IPS DF 6.9 (cell line): ENCODE measurements at regions not wholly inside any gene's neighbourhood (a gene's known extent, or its start where the extent isn't known, plus 50 kb on each side); places are given as distances from the start of the nearest gene placed in this dataset.
"Not testable (repeated sequence)": the region's sequence is repeated elsewhere in the genome, so short reads cannot be mapped to it uniquely, and the experiment has no call there.

ENCODE experiments used
- DNase-seq: peaks from one replicate; pipeline ENCODE4 v3.0.0-alpha.2; 2013; ENCODE audit warnings: low read depth, low spot score
- H3K27ac ChIP-seq: one replicate; pipeline ENCODE4 v1.5.1; 2013; ENCODE audit warnings: low read length, control low read depth
- H3K27me3 ChIP-seq: 2 replicates; pipeline ENCODE4 v1.6.1; 2013; ENCODE audit warnings: mild to moderate bottlenecking, low read length; ENCODE audit not compliant: control insufficient read depth, insufficient read depth
- H3K36me3 ChIP-seq: 2 replicates; pipeline ENCODE4 v1.6.1; 2013; ENCODE audit warnings: low read length; ENCODE audit not compliant: control insufficient read depth, insufficient read depth
- H3K4me1 ChIP-seq: 2 replicates; pipeline ENCODE4 v1.6.1; 2013; ENCODE audit warnings: low read length; ENCODE audit not compliant: control insufficient read depth, insufficient read depth
- H3K4me3 ChIP-seq: 2 replicates; pipeline ENCODE4 v1.5.1; 2013; ENCODE audit warnings: mild to moderate bottlenecking, low read length
- H3K9me3 ChIP-seq: 2 replicates; pipeline ENCODE4 v1.6.1; 2013; ENCODE audit warnings: low read length, inconsistent platforms; ENCODE audit not compliant: control insufficient read depth, insufficient read depth
- WGBS: extraction: QIAGEN DNeasy Blood & Tissue Kit; methylation state at CpG from one replicate; pipeline ENCODE4 v1.1.7; 2013; ENCODE audit warnings: mixed read lengths, missing lambda C conversion rate; ENCODE audit not compliant: insufficient read length, insufficient coverage; 5-methylcytosine and 5-hydroxymethylcytosine counted together

- Histone ChIP-seq H3K9me3 (no peaks in the 10 kb centered on the region), H3K27me3 (no peaks in the 10 kb centered on the region), H3K27ac (no peak overlapping the region), H3K36me3 (no peaks in the 10 kb centered on the region), H3K4me3 (no peak overlapping the region), H3K4me1 (no peaks in the 10 kb centered on the region)
- WGBS = no CpG with 5 or more reads among the region's 6 CpGs
- no peak for DNase-seq
Measured at GRCh38 chr18:64777556-64777955, 628.7 kb upstream of the LINC00305 start.

- no peak for DNase-seq
- Histone ChIP-seq H3K36me3 (no peaks in the 10 kb centered on the region), H3K9me3 (no peaks in the 10 kb centered on the region), H3K27me3 (no peaks in the 10 kb centered on the region), H3K4me1 (no peaks in the 10 kb centered on the region), H3K4me3 (no peak overlapping the region), H3K27ac (no peak overlapping the region)
- no CpG with 5 or more reads among the region's 3 CpGs for WGBS
Measured at GRCh38 chr18:64765908-64766307, 617.0 kb upstream of the LINC00305 start.

DNA sequence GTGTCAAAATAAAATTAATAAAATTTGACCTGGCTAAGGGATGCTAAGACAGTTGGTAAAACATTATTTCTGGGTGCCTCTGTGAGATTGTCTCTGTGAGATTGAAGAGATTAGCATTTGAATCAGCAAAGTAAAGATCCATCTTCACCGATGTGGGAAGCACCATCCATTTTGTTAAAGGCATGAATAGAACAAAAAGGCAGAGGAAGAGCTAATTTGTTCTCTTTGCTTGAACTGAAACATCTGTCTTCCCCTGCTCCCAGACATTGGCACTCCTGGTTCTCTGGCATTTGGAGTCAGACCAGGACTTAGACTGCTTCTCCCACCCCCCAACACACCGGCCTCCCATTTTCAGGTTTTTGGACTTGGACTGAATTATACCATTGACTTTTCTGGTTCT, 603.8 kb upstream of the LINC00305 start:
- Histone ChIP-seq H3K9me3 (no peaks in the 10 kb centered on the region), H3K36me3 (no peaks in the 10 kb centered on the region), H3K27me3 (no peaks in the 10 kb centered on the region), H3K4me3 (no peak overlapping the region), H3K27ac (no peak overlapping the region), H3K4me1 (no peaks in the 10 kb centered on the region)
- DNase-seq = no peak
- WGBS = no CpG with 5 or more reads among the region's 2 CpGs

GRCh38 chr18:64749884-64750283, 601.0 kb upstream of the LINC00305 start:
- Histone ChIP-seq H3K9me3 (no peaks in the 10 kb centered on the region), H3K4me3 (no peak overlapping the region)
- no CpG with 5 or more reads among the region's 2 CpGs for WGBS

DNA sequence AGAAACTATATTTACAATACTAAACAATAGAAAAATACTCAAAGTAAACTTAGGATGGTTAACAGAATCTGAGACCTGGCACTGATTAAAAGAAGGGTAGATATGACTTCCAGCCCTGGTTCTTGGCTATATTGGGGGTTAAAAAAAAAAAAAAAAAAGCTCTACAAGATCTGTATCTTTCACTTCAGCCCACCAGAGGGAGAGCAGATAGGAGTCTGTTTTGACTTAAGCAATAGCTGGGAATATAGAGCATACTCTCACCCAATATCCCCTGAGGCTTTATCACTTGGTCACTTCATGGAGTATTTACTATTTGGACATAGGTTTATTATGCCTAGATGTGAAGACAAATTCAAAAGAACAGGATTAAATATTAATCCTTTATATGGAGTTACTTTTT, 598.9 kb upstream of the LINC00305 start:
- H3K4me3 ChIP-seq = no peak overlapping the region
- H3K9me3 ChIP-seq = no peaks in the 10 kb centered on the region
- H3K4me1 ChIP-seq = no peaks in the 10 kb centered on the region
- H3K36me3 ChIP-seq = no peaks in the 10 kb centered on the region
- H3K27ac ChIP-seq = no peak overlapping the region
- H3K27me3 ChIP-seq = no peaks in the 10 kb centered on the region
- no peak for DNase-seq

More at GRCh38 chr18:64749884-64750283, 601.0 kb upstream of the LINC00305 start:
- H3K4me1 ChIP-seq = no peaks in the 10 kb centered on the region
- no peak for DNase-seq
- no peaks in the 10 kb centered on the region for H3K36me3 ChIP-seq
- no peak overlapping the region for H3K27ac ChIP-seq
- H3K27me3 ChIP-seq = no peaks in the 10 kb centered on the region

DNA sequence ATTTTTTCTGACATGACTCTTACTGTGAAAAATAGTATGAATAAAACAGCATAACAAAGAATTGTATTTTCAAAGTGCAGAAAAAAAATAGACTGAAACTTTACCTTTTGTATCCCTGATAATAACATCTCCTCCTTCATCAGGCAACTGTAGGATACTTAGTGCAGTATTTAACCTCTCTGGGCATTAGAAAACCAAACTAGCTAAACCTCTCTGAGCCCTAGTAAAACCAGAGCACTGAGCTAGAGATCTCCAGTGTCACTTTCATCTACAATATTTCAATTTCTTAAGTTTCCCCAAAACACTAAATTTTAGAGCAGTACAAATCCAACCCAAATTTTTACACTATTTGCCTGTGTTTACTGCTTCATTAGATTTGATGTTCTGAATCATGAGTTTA, 594.0 kb upstream of the LINC00305 start:
- no peak for DNase-seq
- Histone ChIP-seq H3K9me3 (no peaks in the 10 kb centered on the region), H3K4me3 (no peak overlapping the region), H3K4me1 (no peaks in the 10 kb centered on the region), H3K27ac (no peak overlapping the region), H3K27me3 (no peaks in the 10 kb centered on the region), H3K36me3 (no peaks in the 10 kb centered on the region)

GRCh38 chr18:64734063-64734462, 585.2 kb upstream of the LINC00305 start:
- Histone ChIP-seq H3K27ac (no peak overlapping the region), H3K9me3 (no peaks in the 10 kb centered on the region), H3K4me1 (no peaks in the 10 kb centered on the region), H3K27me3 (no peaks in the 10 kb centered on the region), H3K4me3 (no peak overlapping the region), H3K36me3 (no peaks in the 10 kb centered on the region)
- no CpG with 5 or more reads among the region's 2 CpGs for WGBS
- DNase-seq = no peak

DNA sequence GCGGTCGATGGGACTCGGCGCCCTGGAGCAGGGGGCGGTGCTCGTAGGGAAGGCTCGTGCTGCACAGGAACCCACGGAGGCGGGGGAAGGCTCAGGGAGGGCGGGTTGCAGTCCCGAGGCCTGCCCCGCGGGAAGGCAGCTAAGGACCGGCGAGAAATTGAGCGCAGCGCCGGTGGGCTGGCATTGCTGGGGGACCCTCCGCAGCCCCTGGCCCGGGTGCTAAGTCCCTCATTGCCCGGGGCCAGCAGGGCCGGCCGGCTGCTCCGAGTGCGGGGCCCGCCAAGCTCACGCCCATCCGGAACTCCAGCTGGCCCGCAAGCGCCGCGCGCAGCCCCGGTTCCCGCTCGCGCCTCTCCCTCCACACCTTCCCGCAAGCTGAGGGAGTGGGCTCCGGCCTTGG, 576.8 kb upstream of the LINC00305 start:
- H3K27me3 ChIP-seq, DNase-seq, H3K4me1 ChIP-seq, H3K27ac ChIP-seq, H3K36me3 ChIP-seq, H3K9me3 ChIP-seq, H3K4me3 ChIP-seq: not testable (repeated sequence)
- no CpG with 5 or more reads among the region's 39 CpGs for WGBS

- no peak for DNase-seq
- no peaks in the 10 kb centered on the region for H3K36me3 ChIP-seq
- H3K4me1 ChIP-seq = no peaks in the 10 kb centered on the region
- H3K27me3 ChIP-seq = no peaks in the 10 kb centered on the region
- H3K9me3 ChIP-seq = no peaks in the 10 kb centered on the region
- H3K4me3 ChIP-seq = no peak overlapping the region
- WGBS = no CpG with 5 or more reads among the region's 19 CpGs
- H3K27ac ChIP-seq = no peak overlapping the region
Measured at GRCh38 chr18:64720781-64721464, 572.0 kb upstream of the LINC00305 start.

DNA sequence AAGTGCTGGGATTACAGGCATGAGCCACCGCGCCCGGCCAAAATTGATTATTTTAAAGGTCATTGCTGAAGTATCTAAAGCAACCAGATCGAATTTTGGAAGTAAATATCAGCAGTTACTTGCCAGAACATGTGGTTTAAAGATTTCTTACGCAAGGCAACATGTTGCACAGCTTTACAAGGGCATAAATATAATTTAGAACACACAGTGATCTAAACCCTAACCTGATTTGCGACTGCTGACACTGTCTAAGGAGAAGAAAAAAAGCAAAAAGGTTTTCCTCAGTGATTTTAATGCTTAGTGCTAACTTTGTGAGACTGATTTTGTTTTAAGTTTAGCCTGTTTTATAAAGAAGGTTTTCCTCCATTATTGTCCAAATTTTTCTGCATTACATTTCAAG, 569.9 kb upstream of the LINC00305 start:
- WGBS = no CpG with 5 or more reads among the region's 6 CpGs
- Histone ChIP-seq H3K27me3 (no peaks in the 10 kb centered on the region), H3K36me3 (no peaks in the 10 kb centered on the region), H3K9me3 (no peaks in the 10 kb centered on the region), H3K4me3 (no peak overlapping the region), H3K27ac (no peak overlapping the region), H3K4me1 (no peaks in the 10 kb centered on the region)
- no peak for DNase-seq

- no peak overlapping the region for H3K27ac ChIP-seq
- no peak for DNase-seq
- H3K4me3 ChIP-seq = no peak overlapping the region
- no peaks in the 10 kb centered on the region for H3K36me3 ChIP-seq
- H3K9me3 ChIP-seq = no peaks in the 10 kb centered on the region
- no peaks in the 10 kb centered on the region for H3K27me3 ChIP-seq
- 100% methylated on average over 1 of the region's 2 CpGs for WGBS
- no peaks in the 10 kb centered on the region for H3K4me1 ChIP-seq
Measured at GRCh38 chr18:64717026-64717425, 568.1 kb upstream of the LINC00305 start.
